C4-2B (cell line): ENCODE measurements at regions not wholly inside any gene's neighbourhood (a gene's known extent, or its start where the extent isn't known, plus 50 kb on each side); places are given as distances from the start of the nearest gene placed in this dataset.

ENCODE experiments used
- CTCF ChIP-seq: fragments of 450-650 bp; conservative IDR thresholded peaks from 2 replicates; pipeline ENCODE4 v1.5.1; 2017; ENCODE audit warnings: mild to moderate bottlenecking
- ZFX ChIP-seq: fragments of 450-650 bp; IDR thresholded peaks from 2 replicates; pipeline ENCODE4 v1.6.1; 2017

- no peak for TF ChIP-seq CTCF
- TF ChIP-seq ZFX, result no peak
These were observed 158.0 kb downstream of the C7orf25 start for GRCh38 chr7:42753811-42754363.
